Caki2 (cell line): ENCODE measurements at regions not wholly inside any gene's neighbourhood (a gene's known extent, or its start where the extent isn't known, plus 50 kb on each side); places are given as distances from the start of the nearest gene placed in this dataset.

Source experiments
- DNase-seq: peaks from one replicate; pipeline ENCODE4 v3.0.0-alpha.2; 2015; ENCODE audit warnings: low read depth
- in situ Hi-C: cut with HindIII; loops from 2 replicates; pipeline ENCODE4 v1.10.0; 2016; ENCODE audit warnings: low sequenced_read_pairs, low pct_unique_long_range_greater_than_20kb, mixed read lengths

DNA sequence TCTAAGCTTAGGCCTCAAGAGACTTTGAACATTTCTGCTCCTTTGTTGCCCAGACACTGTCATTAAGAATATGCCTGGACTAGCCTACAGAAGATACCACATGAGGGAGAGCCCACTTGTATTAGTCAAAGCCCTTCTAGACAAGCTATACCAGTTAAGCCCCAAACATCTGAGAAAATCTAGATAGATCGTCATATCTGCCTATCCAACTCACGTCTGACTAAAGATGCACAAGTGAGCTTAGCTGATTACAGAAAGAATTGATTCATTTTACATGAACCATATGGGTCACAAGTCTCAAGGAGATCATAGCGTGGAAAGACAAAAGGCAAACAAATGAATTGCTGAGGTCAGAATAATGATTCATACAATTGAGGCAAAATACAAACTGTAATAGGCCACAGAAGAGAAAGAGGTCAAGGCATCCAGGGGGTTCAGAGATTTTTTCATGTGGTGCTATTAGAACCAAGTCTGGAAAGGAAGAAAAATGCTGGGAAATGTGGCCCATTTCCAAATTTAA, 1155.5 kb upstream of the TENM4 start:
- no peak for DNase-seq
- in situ Hi-C loops: no loop called here

DNA sequence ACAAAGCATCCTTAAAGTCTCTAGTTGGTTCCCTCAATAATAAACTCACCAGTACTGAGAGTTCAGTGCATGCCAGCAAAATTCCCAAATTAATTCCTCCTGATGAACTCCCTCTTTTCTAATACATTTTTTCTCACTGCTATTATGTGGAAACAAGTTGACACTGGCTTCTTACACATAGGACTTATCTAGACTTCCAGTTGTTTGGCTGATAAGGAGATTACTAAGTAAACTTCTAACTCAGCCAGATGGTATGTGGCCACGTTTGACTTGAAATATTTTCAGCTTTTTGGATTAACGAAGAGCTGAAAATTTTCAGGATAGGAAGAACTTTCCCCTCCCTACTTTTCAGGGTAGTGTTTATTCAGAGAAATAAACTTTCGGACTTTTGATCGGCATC, 1154.2 kb upstream of the TENM4 start:
- in situ Hi-C loops: no loop called here
- peak; percentile 4 for DNase-seq

DNA sequence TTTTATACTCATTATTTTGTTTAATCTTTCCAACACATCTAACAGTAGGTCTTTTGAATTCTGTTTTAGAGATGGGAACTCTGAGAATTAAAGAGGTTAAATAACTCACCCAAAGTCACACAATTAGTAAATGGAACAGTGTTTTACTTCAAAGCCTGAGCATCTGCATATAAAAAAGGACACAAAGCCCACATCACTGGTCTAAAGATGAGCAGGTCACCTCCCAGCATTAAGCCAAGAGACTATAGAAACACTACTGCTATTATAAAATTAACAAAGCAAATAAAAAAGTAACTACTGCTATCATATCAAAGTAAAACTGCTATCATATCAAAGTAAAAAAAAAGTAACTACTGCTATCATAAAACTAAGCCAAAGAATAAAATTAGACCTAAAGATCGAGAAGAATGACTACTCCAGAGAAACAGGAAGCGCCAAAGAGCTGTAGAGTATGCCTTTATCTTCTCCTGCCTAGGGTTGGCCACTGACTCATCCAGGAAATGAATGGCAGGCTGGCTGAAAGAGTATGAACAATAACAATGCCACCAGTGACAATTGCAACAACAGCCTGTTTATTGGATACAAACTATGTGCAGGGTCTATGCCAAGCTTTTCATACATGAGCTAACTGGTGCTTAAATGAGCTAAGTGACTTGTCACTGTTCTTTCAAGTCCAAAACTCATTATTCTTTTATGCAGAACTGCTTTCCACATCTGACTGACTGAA, 1153.0 kb upstream of the TENM4 start:
- in situ Hi-C loops: no loop called here
- DNase-seq: peak; percentile 27

DNA sequence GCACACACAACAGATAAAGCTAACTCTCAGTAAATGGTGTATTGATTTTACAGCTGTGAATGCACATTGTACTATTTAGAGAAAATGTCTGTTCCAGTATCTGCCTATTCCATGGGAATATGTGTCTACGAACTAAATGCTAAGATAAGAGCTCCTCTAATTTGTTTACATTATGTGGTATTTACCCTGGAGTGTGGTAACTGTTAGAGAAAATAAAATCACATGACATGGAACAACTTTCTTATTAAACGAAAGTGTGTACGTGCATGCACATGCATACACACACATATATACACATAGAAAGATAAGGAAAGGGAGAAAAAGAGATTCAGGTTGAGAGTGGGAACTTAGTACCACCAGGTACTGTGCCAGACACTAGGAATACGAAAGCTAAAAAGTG, 1151.7 kb upstream of the TENM4 start:
- DNase-seq: no peak
- in situ Hi-C loops: no loop called here

DNA sequence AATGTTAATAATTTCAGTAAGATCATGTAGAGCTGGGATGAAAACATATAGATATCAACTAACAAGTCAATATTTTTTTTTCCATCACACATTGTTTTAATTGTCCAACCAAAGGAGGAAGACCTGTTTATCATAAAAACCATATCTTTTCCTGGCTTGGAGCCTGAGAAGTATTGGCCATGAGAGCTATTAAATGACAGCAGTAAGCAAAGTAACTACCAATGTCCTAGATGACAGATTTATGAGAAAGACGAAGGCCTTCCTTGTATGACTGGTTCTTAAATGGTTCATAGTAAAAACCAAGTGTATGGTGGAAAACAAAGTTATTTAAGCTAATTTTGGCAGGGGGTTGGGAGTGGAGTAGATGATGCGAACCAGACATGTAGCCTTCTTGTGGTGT, 1147.1 kb upstream of the TENM4 start:
- no peak for DNase-seq
- in situ Hi-C loops: no loop called here

DNA sequence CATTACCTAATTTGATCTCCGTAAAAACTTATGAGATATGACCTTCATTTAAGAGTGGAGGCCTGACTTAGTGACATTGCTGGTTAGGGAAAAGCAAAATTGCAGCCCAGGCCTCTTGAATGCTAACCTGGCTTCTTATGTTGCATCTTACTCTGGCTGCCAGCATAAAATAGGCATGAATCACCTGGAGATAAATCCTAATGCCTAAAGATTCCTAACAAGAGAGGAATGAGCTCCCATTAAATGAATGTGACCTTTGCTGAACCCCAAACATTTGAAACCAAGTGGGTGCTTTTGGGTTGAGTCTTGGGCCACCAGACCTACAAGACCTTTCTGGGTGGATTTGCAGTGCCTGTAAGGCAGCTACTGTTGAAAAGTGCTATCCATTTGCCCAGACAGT, 1145.6 kb upstream of the TENM4 start:
- no peak for DNase-seq
- in situ Hi-C loops: no loop called here

DNA sequence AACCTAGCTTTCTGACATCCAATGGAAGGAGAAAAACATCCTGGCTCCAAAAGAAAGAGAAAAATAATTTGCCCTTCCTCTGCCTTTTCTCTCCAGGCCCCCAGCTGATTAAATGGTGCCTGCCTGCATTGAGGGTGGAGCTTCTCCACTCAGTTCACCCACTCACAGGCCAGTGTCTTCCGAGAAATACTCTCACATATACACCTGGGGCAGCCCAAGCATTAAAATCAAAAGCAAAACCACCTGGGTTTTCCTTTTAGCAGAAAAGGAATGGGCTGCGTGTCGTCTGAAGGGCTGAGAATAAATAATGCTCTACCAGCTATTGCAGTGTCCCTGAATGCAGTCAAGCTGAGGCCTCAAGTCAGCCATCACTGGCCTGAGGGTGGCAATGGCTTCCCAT, 1143.8 kb upstream of the TENM4 start:
- no peak for DNase-seq
- in situ Hi-C loops: no loop called here

DNA sequence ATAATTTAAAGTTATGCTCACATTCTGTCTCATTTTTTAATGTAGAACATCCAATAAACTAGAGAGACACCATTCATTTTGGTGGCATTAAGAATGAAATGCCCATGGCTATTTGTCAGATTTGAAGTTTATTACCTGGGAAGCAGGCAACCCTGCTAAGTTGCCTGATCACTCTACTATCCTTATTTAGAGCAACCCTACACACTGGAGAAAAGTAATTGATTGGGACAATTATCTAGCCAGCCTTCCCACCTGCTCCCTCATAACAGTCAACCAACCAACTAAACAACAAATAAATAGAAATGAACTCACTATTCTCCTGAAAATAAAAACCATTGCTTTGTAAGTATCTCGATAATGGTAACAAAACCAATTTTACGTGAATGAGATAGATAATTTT, 1129.0 kb upstream of the TENM4 start:
- DNase-seq: no peak
- in situ Hi-C loops: no loop called here

DNA sequence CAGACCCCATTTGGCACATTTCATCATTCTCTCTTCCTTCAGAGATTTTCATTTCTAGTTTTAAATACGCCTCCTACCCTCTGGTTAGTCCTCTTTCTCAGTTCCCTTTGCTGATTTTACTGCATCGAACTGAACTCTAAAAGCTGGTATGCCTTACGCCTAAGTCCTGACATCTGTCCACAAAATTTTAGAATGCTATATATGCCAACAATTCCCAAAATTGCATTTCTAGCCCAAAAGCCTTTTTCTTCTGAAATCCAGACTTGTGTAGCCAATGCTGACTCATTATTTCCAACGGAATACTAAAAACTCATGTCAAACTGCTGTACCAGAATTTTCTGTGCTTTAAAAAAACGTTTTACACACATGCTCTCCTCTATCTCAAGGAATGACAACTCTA, 1124.4 kb upstream of the TENM4 start:
- in situ Hi-C loops: no loop called here
- no peak for DNase-seq

DNA sequence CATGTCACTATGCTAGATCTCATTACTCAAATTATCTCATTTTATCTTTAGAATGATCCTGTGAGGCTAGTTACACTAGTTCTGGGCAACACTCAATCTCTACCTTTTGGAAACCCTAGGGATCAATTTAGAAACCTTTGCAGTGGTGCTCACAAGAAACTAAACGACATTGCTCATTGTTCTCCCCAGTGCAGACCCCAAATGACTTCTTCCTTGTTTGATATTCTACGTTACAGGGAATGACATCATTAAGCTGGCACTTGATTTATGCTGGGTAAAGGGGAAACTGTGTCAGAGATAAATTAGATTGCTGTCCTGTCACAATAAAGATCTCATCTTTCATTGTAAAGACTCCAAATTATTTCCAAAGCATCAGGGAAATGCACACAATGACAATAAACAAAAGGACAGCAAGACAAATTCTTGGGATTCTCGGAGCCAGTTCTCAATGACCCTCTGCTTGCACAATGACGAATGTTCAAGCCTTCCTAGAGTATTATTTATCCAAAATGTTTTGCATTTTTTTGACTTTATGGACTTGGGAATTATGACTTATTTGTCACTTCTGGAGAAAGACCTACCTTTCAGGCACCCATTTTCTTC, 1121.8 kb upstream of the TENM4 start:
- in situ Hi-C loops: no loop called here
- DNase-seq: no peak

DNA sequence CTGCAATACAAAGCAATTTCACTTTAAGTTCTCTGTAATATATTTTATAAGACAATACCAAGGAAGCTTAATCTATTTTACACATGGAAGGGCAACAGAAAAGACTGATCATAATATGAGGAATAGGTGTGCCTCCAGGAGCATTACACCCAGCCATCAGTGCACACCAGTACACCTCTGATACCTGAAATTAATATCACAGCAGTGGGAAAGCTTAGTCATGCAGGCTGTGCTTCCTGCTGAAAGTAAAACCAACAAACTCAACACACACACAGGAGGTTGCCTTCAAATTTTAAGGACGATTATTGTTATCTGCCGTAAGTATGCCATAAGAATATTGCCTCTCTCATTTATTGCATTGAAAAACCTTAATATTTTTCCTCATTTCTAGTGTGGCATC, 1119.1 kb upstream of the TENM4 start:
- DNase-seq: no peak
- in situ Hi-C loops: no loop called here

DNA sequence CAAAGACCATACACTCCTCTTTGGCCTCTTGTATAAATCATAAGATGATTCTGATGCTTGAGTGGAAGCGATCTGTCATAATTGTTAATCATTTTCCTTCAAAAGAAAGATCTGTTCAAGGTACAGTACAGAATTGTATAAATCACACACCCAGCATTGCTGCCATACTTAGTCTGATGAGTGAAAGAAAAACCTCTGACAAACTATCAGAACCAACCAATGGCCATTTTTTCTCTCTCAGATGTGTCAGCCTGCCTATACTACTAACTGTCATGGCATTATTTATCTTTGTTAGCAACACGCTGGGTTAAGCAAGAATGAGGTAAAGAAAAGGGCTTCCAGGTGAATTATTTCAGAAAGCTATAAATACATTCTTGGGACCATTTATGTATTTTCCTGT, 1112.7 kb upstream of the TENM4 start:
- no peak for DNase-seq
- in situ Hi-C loops: no loop called here

DNA sequence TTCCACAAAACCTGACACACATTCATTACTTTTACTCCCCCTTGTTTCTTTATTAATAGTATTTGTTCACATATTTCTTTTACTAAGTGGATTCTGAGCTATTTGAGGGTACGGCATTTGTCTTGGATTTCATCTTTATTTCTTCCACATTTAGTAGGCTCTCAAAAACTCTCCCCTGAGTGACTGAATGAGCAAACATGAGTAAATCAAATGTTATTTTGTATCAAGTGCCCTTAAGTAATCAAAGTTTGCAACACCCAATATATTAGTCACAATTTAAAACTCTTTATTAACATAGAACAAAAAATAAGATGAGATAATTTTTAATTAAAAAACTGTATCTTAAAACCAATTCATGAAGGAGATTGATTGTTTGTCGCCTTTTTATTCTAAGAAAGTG, 1101.9 kb upstream of the TENM4 start:
- in situ Hi-C loops: no loop called here
- DNase-seq: no peak

DNA sequence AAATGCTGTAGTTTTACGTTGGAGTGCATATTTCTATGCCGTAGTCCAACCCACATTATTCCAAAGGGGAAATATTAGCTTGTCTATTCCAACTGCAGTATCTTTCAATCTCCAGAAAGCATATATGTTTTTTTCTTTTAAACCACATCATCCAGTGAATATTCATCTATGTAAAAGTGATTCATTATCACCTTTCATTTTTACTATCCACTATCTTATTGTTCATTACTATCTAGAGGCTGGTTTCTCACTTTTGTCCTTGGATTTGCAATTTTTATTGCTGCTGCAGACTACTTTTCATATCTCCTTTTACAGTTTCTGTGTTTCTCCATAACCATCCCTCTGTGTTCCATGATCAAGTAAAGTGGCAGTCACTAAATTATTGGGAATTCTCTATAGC, 1097.2 kb upstream of the TENM4 start:
- in situ Hi-C loops: no loop called here
- DNase-seq: no peak

DNA sequence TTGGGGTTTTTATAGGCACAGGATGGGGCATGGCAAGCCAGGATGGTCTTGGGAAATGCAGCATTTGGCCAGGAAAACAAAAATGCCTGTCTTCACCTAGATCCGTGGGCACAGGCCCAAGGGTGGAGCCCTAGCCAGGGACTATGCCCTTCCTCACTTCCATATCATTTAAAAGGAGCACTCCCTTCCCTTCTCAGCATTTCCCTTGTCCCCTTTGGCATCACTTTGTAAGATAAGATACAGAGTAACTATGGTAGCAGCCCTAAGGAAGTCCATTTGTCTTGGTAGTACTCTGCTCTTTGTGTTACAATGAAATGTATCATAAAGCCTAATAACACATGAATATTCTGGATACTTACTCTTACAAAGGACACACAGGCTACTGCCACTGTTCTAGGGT, 1092.6 kb upstream of the TENM4 start:
- no peak for DNase-seq
- in situ Hi-C loops: no loop called here

DNA sequence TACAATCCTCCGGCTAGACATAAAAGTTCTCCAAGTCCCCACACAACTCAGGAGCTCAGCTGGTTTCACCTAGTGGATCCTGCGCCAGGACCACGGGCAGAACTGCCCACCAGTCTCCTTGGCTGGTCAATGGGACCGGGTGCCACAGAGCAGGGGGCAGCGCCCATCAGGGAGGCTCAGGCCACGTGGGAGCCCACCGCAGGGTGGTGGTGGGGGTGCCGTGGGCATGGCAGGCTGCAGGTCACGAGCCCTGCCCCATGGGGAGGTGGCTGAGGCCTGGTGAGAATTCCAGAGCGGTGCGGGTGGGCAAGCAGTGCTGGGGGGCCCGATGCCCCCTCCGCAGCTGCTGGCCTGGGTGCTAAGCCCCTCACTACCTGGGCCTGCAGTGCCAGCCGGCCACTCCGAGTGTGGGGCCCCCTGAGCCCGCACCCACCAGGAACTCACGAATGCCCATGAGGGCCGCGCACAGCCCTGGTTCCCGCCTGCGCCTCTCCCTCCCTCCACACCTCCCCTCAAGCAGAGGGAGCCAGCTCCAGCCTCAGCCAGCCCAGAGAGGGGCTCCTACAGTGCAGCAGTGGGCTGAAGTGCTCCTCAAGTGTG, 1091.9 kb upstream of the TENM4 start:
- in situ Hi-C loops: no loop called here
- DNase-seq: no peak

DNA sequence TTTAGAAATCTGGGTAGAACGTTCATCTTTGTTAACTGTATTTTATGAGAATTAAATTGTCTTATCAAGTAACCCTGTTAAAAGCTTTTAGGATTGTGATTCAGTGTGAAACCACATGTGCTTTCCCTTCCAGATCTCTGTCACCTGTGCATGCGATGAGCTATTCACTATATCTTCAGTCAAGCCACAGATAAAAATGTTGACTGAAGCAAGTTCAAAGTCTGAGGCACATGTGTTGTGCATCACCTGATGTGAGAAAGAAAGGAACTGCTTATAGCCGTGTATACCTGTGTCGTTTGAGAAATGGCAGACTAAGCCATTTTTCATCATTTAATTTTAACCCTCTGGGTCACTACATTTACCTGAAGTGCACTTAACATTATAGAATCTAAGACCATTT, 1088.9 kb upstream of the TENM4 start:
- no peak for DNase-seq
- in situ Hi-C loops: no loop called here

DNA sequence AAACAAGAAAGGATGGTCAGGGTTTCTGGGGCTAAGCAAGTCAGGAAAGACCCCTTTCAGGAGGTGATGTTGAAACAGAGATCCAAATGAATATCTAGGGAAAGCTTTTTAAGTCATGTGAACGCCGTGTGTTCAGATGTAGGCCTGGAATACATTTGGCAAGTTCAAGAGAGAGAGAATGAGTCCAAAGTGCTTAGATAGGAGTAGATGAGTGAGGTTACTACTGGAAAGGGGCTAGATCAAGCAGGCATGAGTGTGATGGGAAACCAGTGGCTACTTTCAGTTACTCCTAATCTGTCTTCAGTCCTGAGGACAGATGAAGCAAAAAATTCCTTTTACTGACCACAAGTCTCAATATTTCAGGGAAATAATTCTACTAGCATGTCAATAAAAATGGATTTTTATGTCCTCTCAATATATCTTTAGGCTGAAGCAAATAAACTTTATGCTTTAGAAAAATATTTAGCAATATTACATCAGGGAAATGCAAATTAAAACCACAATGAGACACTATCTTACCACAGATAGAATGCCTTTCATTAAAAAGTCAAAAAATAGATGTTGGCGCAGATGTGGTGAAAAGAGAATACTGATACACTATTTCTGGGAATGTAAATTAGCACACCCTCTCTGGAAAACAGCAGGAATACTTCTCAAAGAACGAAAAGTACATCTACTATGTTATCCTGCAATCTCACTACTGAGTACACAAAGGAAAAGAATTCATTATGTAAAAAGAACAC, 1085.0 kb upstream of the TENM4 start:
- in situ Hi-C loops: no loop called here
- no peak for DNase-seq

DNA sequence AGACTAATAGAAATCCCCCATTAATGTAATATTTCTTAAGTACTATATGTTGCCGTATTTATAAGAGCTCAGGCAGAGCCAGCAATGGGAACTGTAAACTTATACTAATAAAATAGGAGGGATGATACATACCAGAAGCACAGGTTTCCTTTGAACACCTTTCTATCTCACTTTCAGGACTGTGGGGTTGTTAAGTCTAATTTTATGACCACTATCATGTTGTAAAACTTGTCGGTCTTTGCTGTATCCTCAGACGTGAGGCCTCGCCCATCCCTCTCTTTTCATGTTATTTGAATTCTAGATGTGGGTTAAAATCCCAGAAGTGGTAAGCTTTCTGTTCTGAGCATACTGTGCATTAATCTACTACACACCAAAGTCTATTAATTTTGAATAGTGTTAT, 1083.5 kb upstream of the TENM4 start:
- no peak for DNase-seq
- in situ Hi-C loops: no loop called here
